Stomach smooth muscle (tissue), 2 donors: ENCODE measurements at regions not wholly inside any gene's neighbourhood (a gene's known extent, or its start where the extent isn't known, plus 50 kb on each side); places are given as distances from the start of the nearest gene placed in this dataset.

Experiments used
- H3K27ac ChIP-seq: one replicate; pipeline ENCODE4 v1.7.0; 2013; ENCODE audit warnings: mild to moderate bottlenecking, low read length, inconsistent platforms
- H3K27me3 ChIP-seq, 2 donors: one replicate each; pipeline ENCODE4 v1.7.0; 2013; ENCODE audit warnings: low read length in 2 of 2; ENCODE audit not compliant: insufficient read depth in 2 of 2, control insufficient read depth in 1 of 2
- H3K36me3 ChIP-seq, 2 donors: one replicate each; pipeline ENCODE4 v1.7.0; 2013; ENCODE audit warnings: low read length in 2 of 2; ENCODE audit not compliant: control insufficient read depth in 2 of 2, insufficient read depth in 2 of 2
- H3K4me1 ChIP-seq: one replicate; pipeline ENCODE4 v1.7.0; 2013; ENCODE audit warnings: low read length; ENCODE audit not compliant: control insufficient read depth, insufficient read depth
- H3K4me3 ChIP-seq, 2 donors: one replicate each; pipeline ENCODE4 v1.7.0; 2013; ENCODE audit warnings: low read length in 2 of 2
- H3K9ac ChIP-seq, 2 donors: one replicate each; pipeline ENCODE4 v1.7.0; 2013; ENCODE audit warnings: low read length in 2 of 2, mild to moderate bottlenecking in 1 of 2
- H3K9me3 ChIP-seq, 2 donors: one replicate each; pipeline ENCODE4 v1.7.0; 2013; ENCODE audit warnings: low read length in 2 of 2; ENCODE audit not compliant: control insufficient read depth in 2 of 2
- donor health status: healthy.
- donor health status: Pancreatic carcinoma.

DNA sequence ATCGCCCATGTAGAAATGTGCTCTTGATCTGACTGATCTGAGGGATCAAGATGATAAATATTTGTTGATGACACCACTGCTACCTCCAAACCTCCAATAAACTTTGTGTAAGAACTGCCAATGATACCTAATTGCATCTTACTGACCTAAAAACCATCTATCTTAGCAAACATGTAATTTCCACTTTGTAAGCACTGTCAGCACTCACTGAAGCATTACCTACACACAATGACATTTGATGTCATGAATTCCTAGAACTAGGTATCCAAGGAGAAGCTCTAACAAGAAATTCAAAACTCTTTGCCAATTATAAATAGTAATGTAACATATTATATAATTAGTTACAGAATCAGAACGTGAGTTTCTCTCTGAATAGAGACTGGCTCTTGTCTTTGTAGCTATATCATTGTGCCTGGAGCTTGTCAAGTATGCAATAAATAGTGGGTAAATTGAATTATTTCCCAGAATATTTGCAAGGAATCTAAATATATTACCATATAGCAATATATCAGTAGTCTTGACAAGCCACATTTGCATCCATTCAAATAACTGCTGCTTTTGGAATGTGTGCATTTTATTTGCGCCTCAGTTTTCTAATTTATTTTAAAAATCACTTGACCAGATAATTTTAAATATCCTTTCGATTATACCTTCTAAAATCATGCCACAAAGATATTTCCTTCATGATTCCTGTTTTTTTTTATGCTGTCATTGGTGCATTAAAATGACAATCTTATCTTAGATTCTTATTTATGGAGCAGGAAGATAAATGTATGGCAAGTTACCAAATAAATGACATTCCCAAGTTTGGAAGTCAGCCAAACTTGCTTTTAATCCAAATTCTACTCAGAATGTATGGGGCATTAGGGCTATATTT lies 232.3 kb upstream of the NEIL3 start:
- H3K27ac ChIP-seq: no peak overlapping the region
- H3K4me3 ChIP-seq: no peak overlapping the region
- no peaks in the 10 kb centered on the region for H3K27me3 ChIP-seq
- no peaks in the 10 kb centered on the region for H3K36me3 ChIP-seq
- H3K4me1 ChIP-seq: no peaks in the 10 kb centered on the region
- H3K9me3 ChIP-seq: no peaks in the 10 kb centered on the region
- no peak overlapping the region for H3K9ac ChIP-seq

DNA sequence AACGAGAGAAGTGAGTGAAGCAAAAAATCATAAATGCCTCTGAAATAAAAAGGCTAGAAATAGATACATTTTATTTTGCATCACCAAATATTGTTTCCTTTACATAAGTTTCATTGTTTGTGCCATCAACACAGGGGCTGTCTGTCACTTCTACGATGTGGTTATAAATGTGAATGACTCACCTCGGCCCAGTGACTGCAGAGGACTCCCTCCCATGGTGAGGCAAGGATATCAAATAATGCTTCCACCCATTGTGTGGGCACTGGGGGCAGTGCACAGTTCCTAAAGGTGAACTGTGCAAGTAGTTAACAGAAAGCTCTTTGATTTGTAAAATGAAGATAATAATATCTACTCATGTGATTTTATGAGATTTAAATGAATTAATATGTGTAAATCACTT lies 230.3 kb upstream of the NEIL3 start:
- Histone ChIP-seq H3K4me3 (no peak overlapping the region), H3K36me3 (no peaks in the 10 kb centered on the region), H3K9ac (no peak overlapping the region), H3K4me1 (no peaks in the 10 kb centered on the region), H3K9me3 (no peaks in the 10 kb centered on the region), H3K27me3 (no peaks in the 10 kb centered on the region), H3K27ac (no peak overlapping the region)

GRCh38 chr4:177080388-177080787 lies 229.3 kb upstream of the NEIL3 start:
- H3K4me3 ChIP-seq: no peak overlapping the region
- H3K4me1 ChIP-seq: no peaks in the 10 kb centered on the region
- no peaks in the 10 kb centered on the region for H3K36me3 ChIP-seq
- no peak overlapping the region for H3K27ac ChIP-seq
- no peak overlapping the region for H3K9ac ChIP-seq
- H3K9me3 ChIP-seq: no peaks in the 10 kb centered on the region
- no peaks in the 10 kb centered on the region for H3K27me3 ChIP-seq

- no peaks in the 10 kb centered on the region for H3K9me3 ChIP-seq
- no peaks in the 10 kb centered on the region for H3K36me3 ChIP-seq
- H3K4me1 ChIP-seq: no peaks in the 10 kb centered on the region
- no peak overlapping the region for H3K9ac ChIP-seq
- H3K27me3 ChIP-seq: no peaks in the 10 kb centered on the region
- no peak overlapping the region for H3K4me3 ChIP-seq
- H3K27ac ChIP-seq: no peak overlapping the region
Observed at GRCh38 chr4:177087060-177087459, 222.6 kb upstream of the NEIL3 start.

GRCh38 chr4:177087499-177087898 lies 222.2 kb upstream of the NEIL3 start:
- H3K36me3 ChIP-seq: no peaks in the 10 kb centered on the region
- no peak overlapping the region for H3K27ac ChIP-seq
- no peak overlapping the region for H3K4me3 ChIP-seq
- H3K9ac ChIP-seq: no peak overlapping the region
- no peaks in the 10 kb centered on the region for H3K27me3 ChIP-seq
- no peaks in the 10 kb centered on the region for H3K9me3 ChIP-seq
- H3K4me1 ChIP-seq: no peaks in the 10 kb centered on the region

GRCh38 chr4:177091515-177091914 lies 218.2 kb upstream of the NEIL3 start:
- H3K4me3 ChIP-seq: no peak overlapping the region

DNA sequence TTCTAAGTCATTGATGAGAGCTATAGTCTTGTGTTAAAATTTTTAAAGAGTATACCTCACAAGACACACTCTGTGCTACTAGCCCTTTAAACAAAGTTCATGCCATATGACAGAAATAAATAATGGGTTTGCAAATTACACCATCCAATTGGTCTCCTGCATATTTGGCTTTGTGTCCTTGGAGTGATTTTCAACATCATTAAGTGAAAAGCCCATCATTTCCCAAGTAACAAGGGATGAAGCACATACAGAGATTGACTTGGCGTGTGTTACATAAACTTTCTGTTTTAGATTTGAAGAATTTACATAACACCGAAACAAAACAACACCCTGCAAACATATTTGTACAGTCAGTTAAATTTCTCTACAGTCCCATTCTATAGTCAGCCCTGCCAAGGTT lies 216.9 kb upstream of the NEIL3 start:
- Histone ChIP-seq H3K27ac (no peak overlapping the region), H3K27me3 (no peaks in the 10 kb centered on the region)

More at GRCh38 chr4:177091515-177091914, 218.2 kb upstream of the NEIL3 start:
- Histone ChIP-seq H3K27me3 (no peaks in the 10 kb centered on the region), H3K9ac (no peak overlapping the region), H3K27ac (no peak overlapping the region), H3K4me1 (no peaks in the 10 kb centered on the region), H3K36me3 (no peaks in the 10 kb centered on the region), H3K9me3 (no peaks in the 10 kb centered on the region)

DNA sequence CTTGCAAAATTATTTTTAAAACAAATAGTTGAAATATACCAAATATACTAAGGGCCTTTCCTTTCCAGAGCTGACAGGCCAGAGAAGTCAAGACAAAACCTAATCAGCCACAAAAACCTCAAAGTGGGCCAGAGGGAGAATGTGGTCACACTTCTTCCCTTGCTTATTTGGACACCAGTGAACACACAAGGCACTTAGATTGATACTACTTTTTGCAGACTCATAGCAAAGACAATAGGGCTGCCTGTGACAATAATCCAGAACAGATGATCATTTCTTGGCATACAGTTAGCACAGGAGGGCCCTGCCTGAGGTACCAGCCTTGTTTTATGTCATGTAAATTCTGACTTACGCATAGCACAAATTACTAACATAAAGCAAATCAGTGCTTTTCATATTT lies 215.7 kb upstream of the NEIL3 start:
- Histone ChIP-seq H3K9me3 (no peaks in the 10 kb centered on the region), H3K9ac (no peak overlapping the region), H3K4me1 (no peaks in the 10 kb centered on the region), H3K4me3 (no peak overlapping the region), H3K27ac (no peak overlapping the region), H3K36me3 (no peaks in the 10 kb centered on the region), H3K27me3 (no peaks in the 10 kb centered on the region)

More for the DNA sequence above, 216.9 kb upstream of the NEIL3 start:
- H3K4me1 ChIP-seq: no peaks in the 10 kb centered on the region
- no peak overlapping the region for H3K4me3 ChIP-seq
- H3K9me3 ChIP-seq: no peaks in the 10 kb centered on the region
- no peak overlapping the region for H3K9ac ChIP-seq
- no peaks in the 10 kb centered on the region for H3K36me3 ChIP-seq

DNA sequence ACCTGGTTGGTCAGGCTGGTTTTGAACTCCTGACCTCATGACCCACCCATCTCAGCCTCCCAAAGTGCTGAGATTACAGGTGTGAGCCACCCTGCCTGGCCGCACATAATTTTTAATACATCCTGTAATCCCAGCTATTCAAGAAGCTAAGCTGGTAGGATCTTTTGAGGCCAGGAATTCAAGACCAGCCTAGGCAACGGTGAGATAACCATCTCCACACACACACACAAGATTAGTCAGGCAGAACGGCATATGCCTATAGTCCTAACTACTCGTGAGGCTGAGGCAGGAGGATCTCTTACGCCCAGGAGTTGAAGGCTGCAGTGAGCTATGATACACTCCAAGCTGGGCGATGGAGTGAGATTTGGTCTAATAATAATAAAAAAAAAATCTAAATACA lies 212.4 kb upstream of the NEIL3 start:
- no peak overlapping the region for H3K9ac ChIP-seq
- no peaks in the 10 kb centered on the region for H3K27me3 ChIP-seq
- no peak overlapping the region for H3K27ac ChIP-seq
- H3K36me3 ChIP-seq: no peaks in the 10 kb centered on the region
- H3K4me1 ChIP-seq: no peaks in the 10 kb centered on the region
- H3K4me3 ChIP-seq: no peak overlapping the region
- no peaks in the 10 kb centered on the region for H3K9me3 ChIP-seq

- no peak overlapping the region for H3K4me3 ChIP-seq
- no peaks in the 10 kb centered on the region for H3K36me3 ChIP-seq
- H3K9me3 ChIP-seq: no peaks in the 10 kb centered on the region
- no peak overlapping the region for H3K27ac ChIP-seq
- no peaks in the 10 kb centered on the region for H3K27me3 ChIP-seq
- H3K4me1 ChIP-seq: no peaks in the 10 kb centered on the region
- no peak overlapping the region for H3K9ac ChIP-seq
Observed at GRCh38 chr4:177099211-177099610, 210.5 kb upstream of the NEIL3 start.

- H3K36me3 ChIP-seq: no peaks in the 10 kb centered on the region
- no peak overlapping the region for H3K9ac ChIP-seq
- no peaks in the 10 kb centered on the region for H3K27me3 ChIP-seq
- no peaks in the 10 kb centered on the region for H3K4me1 ChIP-seq
- no peaks in the 10 kb centered on the region for H3K9me3 ChIP-seq
- H3K27ac ChIP-seq: no peak overlapping the region
- H3K4me3 ChIP-seq: no peak overlapping the region
Observed at GRCh38 chr4:177100307-177100706, 209.4 kb upstream of the NEIL3 start.
